ENCODE measurements at regions not wholly inside any gene's neighbourhood (a gene's known extent, or its start where the extent isn't known, plus 50 kb on each side); places are given as distances from the start of the nearest gene placed in this dataset.

GRCh38 chr19:29288256-29288655, 75.3 kb upstream of the UQCRFS1 start:
- TF ChIP-seq CTCF (IDR thresholded peaks at IDR 0.05; ENCODE audit: insufficient read depth, low read depth, low read length) = no peak
- no peak for TF ChIP-seq EZH2 (IDR thresholded peaks at IDR 0.05; ENCODE audit: insufficient read depth, low read length)

All from astrocyte (in vitro differentiated cells and primary cell).